ENCODE measurements at regions not wholly inside any gene's neighbourhood (a gene's known extent, or its start where the extent isn't known, plus 50 kb on each side); places are given as distances from the start of the nearest gene placed in this dataset.

DNA sequence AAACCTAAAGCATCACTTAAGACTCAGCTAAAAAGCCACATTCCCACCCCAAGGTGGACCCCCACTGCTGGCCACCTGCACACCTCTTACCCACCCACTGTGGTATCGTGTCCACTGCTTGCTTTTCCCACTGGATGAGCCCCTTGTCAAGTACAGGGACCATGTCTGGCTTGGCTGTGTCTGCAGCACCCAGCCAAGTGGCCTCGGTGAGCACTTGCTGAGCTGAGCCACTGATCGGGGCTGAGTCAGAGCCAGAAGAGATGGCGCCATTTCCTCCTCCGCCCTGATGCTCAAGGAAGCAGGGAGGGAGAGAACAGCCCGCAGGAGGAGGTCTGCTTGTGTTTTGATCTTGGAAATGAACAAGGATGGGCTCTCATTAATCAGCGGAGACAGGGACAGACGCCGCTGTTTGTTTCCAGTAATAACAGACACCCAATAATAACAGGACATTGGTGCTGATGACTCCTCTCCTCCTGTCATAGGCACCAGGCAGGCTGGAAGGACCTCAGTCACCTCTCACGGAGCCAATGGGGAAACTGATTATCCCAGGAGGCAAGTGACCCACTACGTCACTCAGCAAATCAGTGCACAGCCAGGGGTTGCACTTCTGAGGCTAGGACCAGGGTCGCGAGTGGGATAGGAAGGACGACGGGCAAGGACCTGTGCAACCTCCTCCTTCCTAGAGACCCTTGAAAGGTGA, 85.2 kb upstream of the RTL6 start:
- TF ChIP-seq ZFX (IDR thresholded peaks at IDR 0.05) = no peak
- TF ChIP-seq, protein P1, sequence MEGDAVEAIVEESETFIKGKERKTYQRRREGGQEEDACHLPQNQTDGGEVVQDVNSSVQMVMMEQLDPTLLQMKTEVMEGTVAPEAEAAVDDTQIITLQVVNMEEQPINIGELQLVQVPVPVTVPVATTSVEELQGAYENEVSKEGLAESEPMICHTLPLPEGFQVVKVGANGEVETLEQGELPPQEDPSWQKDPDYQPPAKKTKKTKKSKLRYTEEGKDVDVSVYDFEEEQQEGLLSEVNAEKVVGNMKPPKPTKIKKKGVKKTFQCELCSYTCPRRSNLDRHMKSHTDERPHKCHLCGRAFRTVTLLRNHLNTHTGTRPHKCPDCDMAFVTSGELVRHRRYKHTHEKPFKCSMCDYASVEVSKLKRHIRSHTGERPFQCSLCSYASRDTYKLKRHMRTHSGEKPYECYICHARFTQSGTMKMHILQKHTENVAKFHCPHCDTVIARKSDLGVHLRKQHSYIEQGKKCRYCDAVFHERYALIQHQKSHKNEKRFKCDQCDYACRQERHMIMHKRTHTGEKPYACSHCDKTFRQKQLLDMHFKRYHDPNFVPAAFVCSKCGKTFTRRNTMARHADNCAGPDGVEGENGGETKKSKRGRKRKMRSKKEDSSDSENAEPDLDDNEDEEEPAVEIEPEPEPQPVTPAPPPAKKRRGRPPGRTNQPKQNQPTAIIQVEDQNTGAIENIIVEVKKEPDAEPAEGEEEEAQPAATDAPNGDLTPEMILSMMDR (conservative IDR thresholded peaks at IDR 0.05) = no peak
- H3K27ac ChIP-seq = no peak overlapping the region

DNA sequence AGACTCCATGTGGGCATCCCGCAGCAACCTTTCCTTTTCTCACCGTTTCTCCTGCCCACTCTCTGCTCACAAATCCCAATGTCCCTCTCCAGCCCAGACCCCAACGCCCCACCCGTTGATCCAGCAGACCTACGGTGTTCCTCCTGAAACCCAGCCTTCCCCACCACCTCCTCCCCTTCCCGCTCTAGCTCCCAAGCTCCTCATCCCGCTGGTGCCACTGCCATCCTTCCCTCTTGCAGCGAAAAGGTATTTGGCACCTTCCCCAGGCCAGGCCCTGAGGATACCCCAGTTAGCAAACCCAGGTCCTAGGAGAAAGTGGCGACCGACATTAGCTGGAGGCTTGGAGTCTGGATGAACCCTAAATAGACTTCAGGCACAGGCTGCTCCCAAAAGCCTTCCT, 84.0 kb upstream of the RTL6 start:
- no peak overlapping the region for H3K27ac ChIP-seq
- no peak for TF ChIP-seq ZFX (IDR thresholded peaks at IDR 0.05)
- TF ChIP-seq, protein P1 (conservative IDR thresholded peaks at IDR 0.05) = no peak

GRCh38 chr22:44581096-44581435, 83.0 kb upstream of the RTL6 start:
- no peak for TF ChIP-seq ZFX (IDR thresholded peaks at IDR 0.05)
- TF ChIP-seq, protein P1 (conservative IDR thresholded peaks at IDR 0.05) = no peak
- no peak overlapping the region for H3K27ac ChIP-seq

DNA sequence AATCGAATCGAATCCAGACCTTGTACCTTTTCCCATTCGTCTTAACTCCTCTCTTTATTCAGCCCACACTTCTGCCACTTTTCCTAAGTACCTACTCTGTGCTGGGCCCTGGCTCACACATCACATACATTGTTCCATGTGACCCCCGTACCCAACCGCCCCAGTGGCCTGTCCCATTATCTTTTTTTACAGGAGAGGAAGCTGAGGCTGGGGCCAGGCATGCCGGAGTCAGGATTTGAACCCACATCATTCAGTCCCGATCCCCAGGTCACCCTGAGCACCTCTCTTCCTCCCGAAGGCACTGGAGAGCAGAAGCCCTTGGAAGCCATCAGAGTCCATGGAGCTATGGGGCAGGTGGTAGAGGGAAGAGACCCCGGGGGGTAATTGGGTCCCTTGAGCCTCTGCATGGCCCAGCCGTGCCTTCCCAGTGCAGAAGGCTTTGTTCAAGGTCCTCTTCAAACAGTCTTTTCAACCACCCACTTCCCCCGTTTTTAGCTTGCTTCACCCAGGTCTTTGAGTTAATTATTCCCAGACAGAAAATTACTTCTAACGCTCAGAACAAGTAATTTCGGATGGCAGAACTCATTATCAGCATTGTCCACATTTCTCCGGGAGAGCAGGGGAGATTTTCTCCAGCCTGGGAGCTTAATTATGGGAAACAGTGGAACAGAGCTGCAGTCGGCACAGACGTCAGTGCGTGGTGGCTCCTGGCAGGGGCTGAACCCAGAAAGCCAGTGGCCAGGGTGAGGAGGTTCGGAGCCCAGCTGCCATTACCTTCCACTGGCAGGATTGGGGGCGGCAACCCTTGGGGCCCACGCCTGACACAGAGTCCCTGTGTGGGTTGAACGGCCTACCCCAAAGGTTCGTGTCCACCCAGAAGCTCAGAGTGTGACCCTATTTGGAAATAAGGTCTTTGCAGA, 82.4 kb upstream of the RTL6 start:
- no peak overlapping the region for H3K27ac ChIP-seq
- TF ChIP-seq, protein P1 (conservative IDR thresholded peaks at IDR 0.05) = no peak
- TF ChIP-seq ZFX (IDR thresholded peaks at IDR 0.05) = no peak

DNA sequence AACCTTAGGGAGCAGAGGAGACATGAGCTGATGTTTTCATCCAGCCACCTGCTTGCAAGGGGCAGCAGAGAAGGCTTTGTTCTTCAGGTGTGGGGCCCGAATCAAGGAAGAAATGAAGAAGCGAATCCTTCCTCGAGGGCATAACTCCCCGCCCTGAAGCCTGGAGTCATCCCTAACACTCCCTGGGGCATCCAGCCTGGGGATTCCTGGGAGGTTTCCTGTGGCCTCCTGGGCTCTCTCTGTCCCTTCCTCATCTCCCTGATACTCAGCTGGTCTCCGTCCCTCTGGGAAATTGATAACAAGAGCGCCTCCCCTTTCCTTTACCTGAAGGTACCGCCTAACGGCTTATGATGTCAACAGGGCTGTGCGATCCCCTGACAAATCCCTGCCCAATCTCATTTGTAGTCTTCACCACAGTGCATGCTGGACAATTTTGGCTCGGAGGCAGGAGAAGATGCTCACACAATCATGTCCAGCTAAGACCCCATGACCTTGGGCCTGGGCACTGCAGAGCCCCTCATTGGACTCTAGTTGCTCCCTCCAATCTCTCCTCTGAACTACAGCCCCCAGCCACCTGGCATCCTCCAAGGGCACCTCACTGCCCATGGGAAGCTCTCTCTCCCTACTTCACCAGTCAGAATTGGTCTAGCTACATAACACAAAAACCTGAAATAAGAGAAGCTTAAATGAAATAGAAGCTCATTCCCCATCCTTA, 80.6 kb upstream of the RTL6 start:
- H3K27ac ChIP-seq = no peak overlapping the region
- TF ChIP-seq, protein P1 (conservative IDR thresholded peaks at IDR 0.05) = no peak
- no peak for TF ChIP-seq ZFX (IDR thresholded peaks at IDR 0.05)

DNA sequence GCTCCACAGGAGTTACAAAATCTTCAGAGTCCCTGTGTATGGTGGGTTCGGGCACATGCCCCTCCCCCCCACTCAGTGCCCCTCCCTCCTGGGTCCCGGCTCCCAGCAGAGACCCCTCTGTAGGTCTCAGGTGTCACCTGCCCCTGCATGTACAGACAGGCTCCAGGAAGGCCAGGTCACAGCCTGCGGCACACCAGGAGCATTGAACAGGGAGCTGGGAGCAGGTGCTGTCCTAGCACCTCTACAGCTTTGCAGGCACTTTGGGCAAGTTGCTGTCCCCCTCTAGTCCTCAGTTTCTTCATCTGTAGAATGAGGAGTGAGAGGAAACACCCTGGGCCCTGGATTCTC, 80.1 kb upstream of the RTL6 start:
- TF ChIP-seq, protein P1 (conservative IDR thresholded peaks at IDR 0.05) = no peak
- no peak for TF ChIP-seq ZFX (IDR thresholded peaks at IDR 0.05)

More for the DNA sequence above, 80.1 kb upstream of the RTL6 start:
- H3K27ac ChIP-seq = no peak overlapping the region
